Fibroblast of pulmonary artery (primary cell): ENCODE measurements at regions not wholly inside any gene's neighbourhood (a gene's known extent, or its start where the extent isn't known, plus 50 kb on each side); places are given as distances from the start of the nearest gene placed in this dataset.

ENCODE experiments used
- DNase-seq: peaks from one replicate; pipeline ENCODE4 v3.0.0-alpha.2; 2010; ENCODE audit warnings: low read depth
- H3K4me3 ChIP-seq: replicated peaks from 2 replicates; pipeline ENCODE4 v1.5.1; 2011; ENCODE audit warnings: low read depth, mild to moderate bottlenecking, control low read depth, low read length, moderate library complexity
- CTCF ChIP-seq: IDR thresholded peaks from 2 replicates; pipeline ENCODE4 v1.5.1; 2011; ENCODE audit warnings: mild to moderate bottlenecking, control low read depth, low read length, inconsistent platforms; ENCODE audit errors: missing control alignments

- no peak for TF ChIP-seq CTCF
- H3K4me3 ChIP-seq: no peak overlapping the region
- DNase-seq: no peak
Observed at GRCh38 chr5:99955006-99955405, 580.2 kb upstream of the FAM174A start.

DNA sequence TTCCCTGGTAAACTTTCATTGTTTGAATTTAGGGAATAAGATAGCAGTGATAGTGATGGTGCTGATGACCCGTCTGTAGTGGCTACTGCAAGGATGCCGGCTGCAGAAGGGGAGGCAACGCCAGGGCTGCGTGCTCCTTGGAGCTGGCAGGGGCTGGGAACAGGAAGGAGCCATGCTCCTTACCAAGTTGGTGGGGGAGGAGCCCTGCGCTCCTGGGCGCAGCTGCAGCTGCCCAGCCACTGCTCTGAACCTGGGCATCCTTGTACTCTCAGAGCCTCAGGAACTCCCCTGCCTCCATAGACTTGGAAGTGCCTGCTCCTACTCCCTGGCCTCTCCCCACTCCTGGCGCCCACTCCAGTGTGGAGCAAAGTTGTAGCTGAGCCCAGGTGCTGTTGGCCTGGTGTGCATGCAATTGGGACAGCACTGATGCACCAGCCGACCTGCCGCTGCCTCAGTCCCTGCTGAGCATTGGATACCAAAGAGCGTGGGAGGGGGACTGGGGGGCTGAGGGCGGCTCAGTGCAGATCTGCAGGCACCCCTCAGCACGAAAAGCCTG, 585.1 kb upstream of the FAM174A start:
- DNase-seq: no peak
- no peak for TF ChIP-seq CTCF
- H3K4me3 ChIP-seq: no peak overlapping the region

DNA sequence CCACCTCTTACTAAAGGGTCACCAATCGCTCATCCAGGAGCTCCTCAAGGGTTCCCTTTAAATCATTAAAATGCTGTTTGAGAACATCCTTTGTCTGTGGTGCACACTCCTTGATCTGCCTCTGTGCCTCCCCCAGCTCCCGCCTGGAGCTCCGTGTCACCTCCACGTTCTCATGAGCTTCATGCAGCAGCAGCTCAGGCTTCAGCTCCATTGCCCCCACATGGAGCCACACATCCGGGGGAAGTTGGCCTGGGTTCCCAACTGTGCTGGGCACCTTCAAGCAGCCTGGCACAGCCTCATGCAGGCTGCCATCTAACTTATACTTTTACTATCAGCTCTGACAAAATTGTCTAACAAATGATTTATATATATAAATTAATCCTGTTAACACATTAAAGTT, 585.8 kb upstream of the FAM174A start:
- H3K4me3 ChIP-seq: no peak overlapping the region
- no peak for DNase-seq
- TF ChIP-seq CTCF: no peak

DNA sequence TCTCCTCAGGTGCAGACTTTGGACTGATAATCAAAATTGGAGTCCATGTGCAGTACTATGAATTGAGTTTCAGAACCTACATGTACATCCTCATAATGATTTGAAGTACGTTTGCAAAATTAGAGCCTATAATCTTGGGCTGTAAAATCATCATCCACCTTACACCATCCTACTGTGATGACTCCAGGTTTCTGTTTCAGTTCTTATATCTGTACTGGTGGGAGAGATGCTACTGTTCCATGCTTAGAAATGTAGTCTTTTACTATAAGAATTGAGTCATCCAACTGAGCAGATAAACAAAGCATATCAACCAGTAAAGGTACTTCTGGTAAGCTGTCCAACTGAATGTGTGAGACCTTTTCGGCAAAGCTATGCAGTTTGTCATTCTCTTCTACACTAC, 586.3 kb upstream of the FAM174A start:
- no peak overlapping the region for H3K4me3 ChIP-seq
- TF ChIP-seq CTCF: no peak
- no peak for DNase-seq

GRCh38 chr5:99945478-99946442, 589.4 kb upstream of the FAM174A start:
- H3K4me3 ChIP-seq: no peak overlapping the region
- DNase-seq: no peak
- TF ChIP-seq CTCF: no peak

- no peak overlapping the region for H3K4me3 ChIP-seq
- TF ChIP-seq CTCF: no peak
- no peak for DNase-seq
Observed at GRCh38 chr5:99940540-99940939, 594.6 kb upstream of the FAM174A start.

GRCh38 chr5:99936911-99937310, 598.3 kb upstream of the FAM174A start:
- TF ChIP-seq CTCF: no peak
- H3K4me3 ChIP-seq: no peak overlapping the region
- no peak for DNase-seq
